ENCODE measurements at regions not wholly inside any gene's neighbourhood (a gene's known extent, or its start where the extent isn't known, plus 50 kb on each side); places are given as distances from the start of the nearest gene placed in this dataset.

DNA sequence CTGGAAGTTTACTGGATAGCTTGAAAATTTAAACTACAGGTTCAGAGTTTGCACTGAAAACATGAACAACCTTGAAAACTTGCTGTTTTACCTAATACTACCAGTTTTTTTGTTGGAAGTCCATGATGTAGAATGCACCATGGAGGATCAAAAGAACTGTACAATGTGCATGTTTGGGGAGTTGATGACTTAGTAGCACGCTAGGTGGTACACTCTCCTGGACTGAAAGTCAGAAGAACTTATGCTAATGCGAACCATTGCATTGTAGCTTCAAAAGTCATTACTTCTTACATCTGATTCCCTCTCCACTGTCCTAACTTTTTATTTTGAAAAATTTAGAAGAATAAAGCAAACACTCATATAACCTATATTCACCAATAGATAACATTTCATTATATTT, 211.0 kb downstream of the OSTF1 start:
- TF ChIP-seq, protein P1, sequence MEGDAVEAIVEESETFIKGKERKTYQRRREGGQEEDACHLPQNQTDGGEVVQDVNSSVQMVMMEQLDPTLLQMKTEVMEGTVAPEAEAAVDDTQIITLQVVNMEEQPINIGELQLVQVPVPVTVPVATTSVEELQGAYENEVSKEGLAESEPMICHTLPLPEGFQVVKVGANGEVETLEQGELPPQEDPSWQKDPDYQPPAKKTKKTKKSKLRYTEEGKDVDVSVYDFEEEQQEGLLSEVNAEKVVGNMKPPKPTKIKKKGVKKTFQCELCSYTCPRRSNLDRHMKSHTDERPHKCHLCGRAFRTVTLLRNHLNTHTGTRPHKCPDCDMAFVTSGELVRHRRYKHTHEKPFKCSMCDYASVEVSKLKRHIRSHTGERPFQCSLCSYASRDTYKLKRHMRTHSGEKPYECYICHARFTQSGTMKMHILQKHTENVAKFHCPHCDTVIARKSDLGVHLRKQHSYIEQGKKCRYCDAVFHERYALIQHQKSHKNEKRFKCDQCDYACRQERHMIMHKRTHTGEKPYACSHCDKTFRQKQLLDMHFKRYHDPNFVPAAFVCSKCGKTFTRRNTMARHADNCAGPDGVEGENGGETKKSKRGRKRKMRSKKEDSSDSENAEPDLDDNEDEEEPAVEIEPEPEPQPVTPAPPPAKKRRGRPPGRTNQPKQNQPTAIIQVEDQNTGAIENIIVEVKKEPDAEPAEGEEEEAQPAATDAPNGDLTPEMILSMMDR (IDR thresholded peaks at IDR 0.05): no peak
- no peak for TF ChIP-seq POLR2A (IDR thresholded peaks at IDR 0.05)
